NCI-H187 treated with DMSO at 0.1 percent for 48 hours (cell line): ENCODE measurements at regions not wholly inside any gene's neighbourhood (a gene's known extent, or its start where the extent isn't known, plus 50 kb on each side); places are given as distances from the start of the nearest gene placed in this dataset.
"Not testable (repeated sequence)": the region's sequence is repeated elsewhere in the genome, so short reads cannot be mapped to it uniquely, and the experiment has no call there.

Experiments used
- DNase-seq: peaks from one replicate; lab custom pipeline; 2025; lab: John Stamatoyannopoulos, UW

DNA sequence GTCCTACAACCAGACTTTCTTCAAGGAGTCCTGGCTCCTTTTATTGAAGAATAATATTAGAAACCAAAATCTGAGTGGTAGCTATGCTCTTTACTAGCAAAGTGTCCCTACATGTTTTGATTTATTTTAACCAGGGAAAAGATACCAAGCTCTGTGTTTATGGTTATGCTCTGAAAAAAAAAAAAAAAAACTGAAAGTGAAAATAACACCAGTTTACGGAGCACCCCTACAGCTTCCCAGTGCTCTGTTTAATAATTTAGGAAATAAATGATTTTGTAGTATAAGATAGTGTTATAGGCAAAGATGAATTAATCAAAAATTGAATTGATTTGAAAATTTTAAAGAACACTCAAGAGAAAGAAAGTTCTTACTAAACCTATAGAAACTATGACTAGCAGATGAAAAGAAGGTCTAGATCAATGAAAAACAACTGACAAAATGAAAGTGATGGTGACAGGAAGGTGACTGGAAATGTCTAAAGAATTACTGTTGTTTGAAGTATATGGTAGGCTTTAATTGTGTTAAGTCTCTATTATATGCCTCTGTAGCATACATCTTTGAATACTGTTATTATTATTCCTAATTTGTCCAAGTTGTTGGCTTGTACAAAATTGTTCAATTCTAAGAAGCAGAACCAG lies 1698.4 kb upstream of the PCDH10 start:
- DNase-seq = no peak

GRCh38 chr4:131459430-131460101 lies 1689.5 kb upstream of the PCDH10 start:
- DNase-seq = no peak

- no peak for DNase-seq
These were observed 1678.7 kb upstream of the PCDH10 start for GRCh38 chr4:131470360-131470759.

- DNase-seq = no peak
These were observed 1660.3 kb upstream of the PCDH10 start for GRCh38 chr4:131488772-131489171.

- not testable (repeated sequence) for DNase-seq
These were observed 1652.9 kb upstream of the PCDH10 start for GRCh38 chr4:131496211-131496610.

- no peak for DNase-seq
These were observed 1649.8 kb upstream of the PCDH10 start for GRCh38 chr4:131499141-131499873.

DNA sequence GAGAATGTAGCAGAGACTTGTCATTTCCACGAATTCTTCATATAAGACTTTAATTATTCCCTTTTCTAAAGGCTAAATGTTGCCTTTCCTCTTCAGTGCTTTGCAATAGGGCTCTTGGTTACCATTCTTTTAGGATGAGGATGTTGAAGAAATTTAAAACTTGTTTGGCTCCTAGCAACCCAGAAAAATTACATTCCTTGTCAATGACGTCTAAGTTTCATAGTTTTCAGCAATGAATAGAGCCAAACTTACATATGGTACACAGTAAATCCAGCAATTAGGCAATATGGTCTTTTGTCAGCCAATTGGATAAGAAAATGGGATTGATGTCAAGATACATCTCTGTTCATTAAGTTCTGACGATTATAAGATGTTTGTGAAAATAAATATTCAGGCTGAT lies 1639.6 kb upstream of the PCDH10 start:
- no peak for DNase-seq

- DNase-seq = no peak
These were observed 1622.4 kb upstream of the PCDH10 start for GRCh38 chr4:131526686-131527085.

- no peak for DNase-seq
These were observed 1618.0 kb upstream of the PCDH10 start for GRCh38 chr4:131531087-131531486.

DNA sequence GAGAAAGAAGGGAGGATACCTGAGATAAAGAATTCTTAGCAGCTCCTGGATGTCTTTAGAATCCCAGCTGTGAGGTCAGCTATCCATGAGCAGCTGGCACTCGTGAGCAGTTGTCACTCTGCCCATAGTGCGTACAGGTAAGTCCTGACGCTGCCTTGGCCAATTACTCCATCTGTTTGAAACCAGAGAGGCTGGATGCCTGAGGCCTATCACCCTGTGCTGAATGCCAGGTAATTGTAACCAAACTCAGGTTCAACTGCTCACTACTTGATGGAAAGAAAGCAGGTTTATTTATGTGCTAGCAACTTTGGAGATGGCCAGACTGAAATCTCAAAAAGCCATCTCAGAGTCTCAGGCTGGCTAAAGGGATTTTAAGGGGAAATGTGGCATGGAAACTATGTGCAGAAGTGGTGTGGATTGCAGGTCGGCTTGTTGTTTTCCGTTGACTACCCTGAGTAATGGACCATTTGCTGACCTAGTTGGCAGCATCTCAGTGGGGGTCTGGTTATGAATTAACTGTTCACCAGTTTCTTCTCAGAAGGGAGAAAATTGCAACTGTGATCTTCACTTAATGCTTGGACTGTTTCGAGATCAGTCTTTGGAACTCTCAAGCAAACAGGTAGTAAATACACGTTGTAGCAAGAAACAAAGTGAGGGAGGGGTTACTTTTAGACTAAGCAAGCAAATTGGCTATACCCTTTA lies 1614.0 kb upstream of the PCDH10 start:
- no peak for DNase-seq

- DNase-seq = no peak
These were observed 1608.8 kb upstream of the PCDH10 start for GRCh38 chr4:131540256-131540655.

DNA sequence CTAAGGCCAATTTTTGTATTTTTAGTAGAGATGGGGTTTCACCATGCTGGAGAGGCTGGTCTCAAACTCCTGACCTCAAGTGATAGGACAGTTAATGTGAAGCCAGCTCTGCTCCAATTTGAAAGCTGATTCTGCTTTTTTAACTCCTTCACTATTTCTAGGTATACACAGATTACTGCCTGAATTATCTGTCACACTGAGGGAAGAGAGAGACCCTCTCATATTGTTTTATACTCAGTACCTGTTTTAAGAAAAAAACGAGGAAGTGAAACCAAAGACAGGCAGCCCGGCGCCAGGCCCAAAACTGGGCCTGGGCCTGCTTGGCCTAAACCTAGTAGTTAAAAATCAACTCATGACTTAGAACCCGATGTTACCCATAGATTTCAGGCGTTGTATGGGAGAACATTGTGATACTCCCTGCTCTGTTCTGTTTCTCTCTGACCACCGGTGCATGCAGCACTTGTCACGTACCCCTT lies 1601.5 kb upstream of the PCDH10 start:
- no peak for DNase-seq

- no peak for DNase-seq
These were observed 1597.8 kb upstream of the PCDH10 start for GRCh38 chr4:131551306-131551705.

DNA sequence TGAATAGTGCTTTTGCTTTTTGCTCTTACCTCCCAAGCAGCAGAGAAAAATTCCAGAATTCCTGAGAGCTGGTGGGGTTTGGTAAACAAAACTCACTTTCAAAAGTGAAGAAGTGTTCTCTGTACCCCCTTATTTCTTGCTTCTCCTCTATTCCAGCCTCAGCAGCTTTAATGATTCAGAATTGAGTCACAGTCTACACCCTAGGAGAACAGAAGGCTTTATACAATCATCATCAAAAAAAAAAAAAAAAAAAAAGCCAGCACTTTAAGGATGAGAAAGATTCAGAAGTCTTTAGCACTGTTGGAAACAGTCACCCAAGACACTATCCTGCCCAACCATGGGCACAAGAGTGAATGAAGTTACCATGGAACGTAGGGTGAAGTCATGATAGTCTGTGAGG lies 1583.1 kb upstream of the PCDH10 start:
- DNase-seq = no peak

GRCh38 chr4:131584587-131584986 lies 1564.5 kb upstream of the PCDH10 start:
- DNase-seq = no peak

DNA sequence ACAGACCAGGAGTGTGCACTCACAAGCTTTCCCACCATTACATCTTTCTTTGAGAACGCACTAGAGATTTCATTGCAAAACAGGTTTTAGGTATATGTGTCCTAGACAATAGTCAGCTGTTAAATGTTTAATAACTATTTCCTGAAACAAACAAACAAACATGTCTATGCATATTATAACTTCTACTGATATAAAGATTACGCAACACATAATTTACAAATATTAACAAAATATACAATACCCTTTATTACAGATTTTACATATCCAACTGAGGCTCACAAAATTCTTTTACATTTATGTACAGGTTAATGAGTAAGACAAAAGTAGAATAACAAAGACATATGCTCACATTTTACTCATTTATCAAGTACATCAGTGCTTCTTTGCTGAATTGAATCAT lies 1554.0 kb upstream of the PCDH10 start:
- DNase-seq = no peak

GRCh38 chr4:131603705-131604104 lies 1545.4 kb upstream of the PCDH10 start:
- no peak for DNase-seq

- DNase-seq = no peak
These were observed 1540.1 kb upstream of the PCDH10 start for GRCh38 chr4:131609039-131609438.

- DNase-seq = not testable (repeated sequence)
These were observed 1538.6 kb upstream of the PCDH10 start for GRCh38 chr4:131610517-131610916.

GRCh38 chr4:131613086-131613823 lies 1535.8 kb upstream of the PCDH10 start:
- no peak for DNase-seq

GRCh38 chr4:131613824-131614216 lies 1535.3 kb upstream of the PCDH10 start:
- no peak for DNase-seq

GRCh38 chr4:131632877-131633276 lies 1516.2 kb upstream of the PCDH10 start:
- DNase-seq = no peak
